ENCODE measurements at regions not wholly inside any gene's neighbourhood (a gene's known extent, or its start where the extent isn't known, plus 50 kb on each side); places are given as distances from the start of the nearest gene placed in this dataset.
"Not testable (repeated sequence)": the region's sequence is repeated elsewhere in the genome, so short reads cannot be mapped to it uniquely, and the experiment has no call there.

DNA sequence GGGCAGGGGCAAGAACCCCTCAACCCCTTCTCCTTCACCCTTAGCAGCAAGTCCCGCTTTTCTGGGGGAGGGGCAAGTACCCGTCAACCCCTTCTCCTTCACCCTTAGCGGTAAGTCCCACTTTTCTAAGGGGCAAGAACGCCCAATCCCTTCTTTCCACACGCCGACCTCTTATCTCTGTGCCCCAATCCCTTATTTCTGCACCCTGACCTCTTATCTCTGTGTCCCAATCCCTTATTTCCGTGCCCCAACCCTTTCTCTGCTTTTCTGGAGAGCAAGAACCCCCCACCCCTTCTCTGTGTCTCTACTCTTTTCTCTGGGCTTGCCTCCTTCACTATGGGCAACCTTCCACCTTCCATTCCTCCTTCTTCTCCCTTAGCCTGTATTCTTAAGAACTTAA is 225.0 kb upstream of the DUSP10 start:
- not testable (repeated sequence) for H3K9me3 ChIP-seq (ENCODE audit: insufficient read depth, low read depth, low read length); H3K23ac ChIP-seq (ENCODE audit: low read length); DNase-seq; H3K4me3 ChIP-seq (ENCODE audit: low read depth, low read length); H4K91ac ChIP-seq (ENCODE audit: low read depth, low read length); H3K79me2 ChIP-seq (ENCODE audit: control insufficient read depth, insufficient read depth, low read length, poor library complexity); H2BK12ac ChIP-seq (ENCODE audit: low read length); H3K14ac ChIP-seq (ENCODE audit: low read length); H4K8ac ChIP-seq (ENCODE audit: low read depth, low read length); H2BK120ac ChIP-seq (ENCODE audit: insufficient read depth, low read length, poor library complexity); H3K27ac ChIP-seq (ENCODE audit: low read depth, low read length); H2AK5ac ChIP-seq (ENCODE audit: low read length); H3K18ac ChIP-seq (ENCODE audit: low read length); H2AFZ ChIP-seq (ENCODE audit: insufficient read depth, low read length, poor library complexity); H3K4me1 ChIP-seq (ENCODE audit: control insufficient read depth in 1 of 2, insufficient read depth in 2 of 2, low read length in 2 of 2); H3K27me3 ChIP-seq (ENCODE audit: insufficient read depth, low read length); H3K9ac ChIP-seq (ENCODE audit: low read length); H3K4me2 ChIP-seq (ENCODE audit: low read length); H3K36me3 ChIP-seq (ENCODE audit: control insufficient read depth in 1 of 2, insufficient read depth in 2 of 2, low read length in 2 of 2); H2BK5ac ChIP-seq (ENCODE audit: low read depth, low read length, poor library complexity); H3K4ac ChIP-seq (ENCODE audit: low read depth, low read length); H4K12ac ChIP-seq (ENCODE audit: low read depth, low read length)
- peaks cover 10% of the 10 kb centered on the region for H3K79me1 ChIP-seq (ENCODE audit: low read length)
- no CpG with 5 or more reads among the region's 7 CpGs for WGBS (ENCODE audit: extremely low coverage, insufficient coverage, insufficient read length)

DNA sequence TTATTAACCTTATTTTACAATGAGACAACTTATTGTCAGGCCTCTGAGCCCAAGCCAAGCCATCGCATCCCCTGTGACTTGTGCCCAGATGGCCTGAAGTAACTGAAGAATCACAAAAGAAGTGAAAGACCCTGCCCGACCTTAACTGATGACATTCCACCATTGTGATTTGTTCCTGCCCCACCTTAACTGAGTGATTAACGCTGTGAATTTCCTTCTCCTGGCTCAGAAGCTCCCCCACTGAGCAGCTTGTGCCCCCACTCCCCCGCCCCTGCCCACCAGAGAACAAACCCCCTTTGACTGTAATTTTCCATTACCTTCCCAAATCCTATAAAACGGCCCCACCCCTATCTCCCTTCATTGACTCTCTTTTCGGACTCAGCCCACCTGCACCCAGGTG is 224.0 kb upstream of the DUSP10 start:
- H3K23ac ChIP-seq (ENCODE audit: low read length); H3K36me3 ChIP-seq (ENCODE audit: control insufficient read depth in 1 of 2, insufficient read depth in 2 of 2, low read length in 2 of 2); H2BK12ac ChIP-seq (ENCODE audit: low read length); H3K4me2 ChIP-seq (ENCODE audit: low read length); H3K18ac ChIP-seq (ENCODE audit: low read length); H3K9ac ChIP-seq (ENCODE audit: low read length); H2AFZ ChIP-seq (ENCODE audit: insufficient read depth, low read length, poor library complexity); H3K14ac ChIP-seq (ENCODE audit: low read length); H3K27ac ChIP-seq (ENCODE audit: low read depth, low read length); H4K12ac ChIP-seq (ENCODE audit: low read depth, low read length); H2BK5ac ChIP-seq (ENCODE audit: low read depth, low read length, poor library complexity); H3K4me3 ChIP-seq (ENCODE audit: low read depth, low read length); H3K79me2 ChIP-seq (ENCODE audit: control insufficient read depth, insufficient read depth, low read length, poor library complexity); H3K4ac ChIP-seq (ENCODE audit: low read depth, low read length); H2BK120ac ChIP-seq (ENCODE audit: insufficient read depth, low read length, poor library complexity); H3K4me1 ChIP-seq (ENCODE audit: control insufficient read depth in 1 of 2, insufficient read depth in 2 of 2, low read length in 2 of 2); H2AK5ac ChIP-seq (ENCODE audit: low read length); DNase-seq; H3K9me3 ChIP-seq (ENCODE audit: insufficient read depth, low read depth, low read length); H4K91ac ChIP-seq (ENCODE audit: low read depth, low read length); H4K8ac ChIP-seq (ENCODE audit: low read depth, low read length); H3K27me3 ChIP-seq (ENCODE audit: insufficient read depth, low read length): not testable (repeated sequence)
- peaks cover 16% of the 10 kb centered on the region for H3K79me1 ChIP-seq (ENCODE audit: low read length)
- no CpG with 5 or more reads among the region's 6 CpGs for WGBS (ENCODE audit: extremely low coverage, insufficient coverage, insufficient read length)

DNA sequence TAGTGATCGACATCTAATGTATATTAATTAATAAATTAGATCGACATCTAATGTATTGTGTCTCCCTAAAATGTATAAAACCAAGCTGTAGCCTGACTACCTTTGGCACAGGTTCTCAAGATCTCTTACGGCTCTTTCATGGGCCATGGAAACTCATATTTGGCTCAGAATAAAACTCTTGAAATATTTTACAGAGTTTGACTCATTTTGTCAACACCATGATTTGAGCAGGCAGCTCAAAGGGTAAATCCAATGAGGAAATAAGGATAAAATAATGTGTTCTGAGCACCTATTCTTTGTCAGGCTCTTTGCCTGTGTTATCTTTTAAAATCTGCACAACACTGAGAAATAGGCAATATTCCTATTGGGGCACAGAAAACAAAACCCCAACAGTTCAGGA is 223.4 kb upstream of the DUSP10 start:
- DNase-seq, result no peak
- H2BK120ac ChIP-seq (ENCODE audit: insufficient read depth, low read length, poor library complexity), result no peak overlapping the region
- no peaks in the 10 kb centered on the region for H3K27me3 ChIP-seq (ENCODE audit: insufficient read depth, low read length)
- no peaks in the 10 kb centered on the region for H3K79me2 ChIP-seq (ENCODE audit: control insufficient read depth, insufficient read depth, low read length, poor library complexity)
- no peak overlapping the region for H3K4ac ChIP-seq (ENCODE audit: low read depth, low read length)
- no peak overlapping the region for H3K9ac ChIP-seq (ENCODE audit: low read length)
- no peak overlapping the region for H3K27ac ChIP-seq (ENCODE audit: low read depth, low read length)
- H3K18ac ChIP-seq (ENCODE audit: low read length), result no peak overlapping the region
- H2AFZ ChIP-seq (ENCODE audit: insufficient read depth, low read length, poor library complexity), result no peak overlapping the region
- H3K4me3 ChIP-seq (ENCODE audit: low read depth, low read length), result no peak overlapping the region
- H2AK5ac ChIP-seq (ENCODE audit: low read length), result no peak overlapping the region
- H3K14ac ChIP-seq (ENCODE audit: low read length), result no peak overlapping the region
- H3K9me3 ChIP-seq (ENCODE audit: insufficient read depth, low read depth, low read length), result no peaks in the 10 kb centered on the region
- no peak overlapping the region for H4K12ac ChIP-seq (ENCODE audit: low read depth, low read length)
- H3K4me2 ChIP-seq (ENCODE audit: low read length), result no peak overlapping the region
- peaks cover 4 to 6% of the 10 kb centered on the region in 2 experiments for H3K4me1 ChIP-seq (ENCODE audit: control insufficient read depth in 1 of 2, insufficient read depth in 2 of 2, low read length in 2 of 2)
- H2BK5ac ChIP-seq (ENCODE audit: low read depth, low read length, poor library complexity), result no peak overlapping the region
- no peak overlapping the region for H3K23ac ChIP-seq (ENCODE audit: low read length)
- no peak overlapping the region for H4K91ac ChIP-seq (ENCODE audit: low read depth, low read length)
- H4K8ac ChIP-seq (ENCODE audit: low read depth, low read length), result no peak overlapping the region
- H2BK12ac ChIP-seq (ENCODE audit: low read length), result no peak overlapping the region
- no peaks in the 10 kb centered on the region for H3K36me3 ChIP-seq (ENCODE audit: control insufficient read depth in 1 of 2, insufficient read depth in 2 of 2, low read length in 2 of 2)
- peaks cover 18% of the 10 kb centered on the region for H3K79me1 ChIP-seq (ENCODE audit: low read length)
- WGBS (ENCODE audit: extremely low coverage, insufficient coverage, insufficient read length), result no CpG with 5 or more reads among the region's 3 CpGs

DNA sequence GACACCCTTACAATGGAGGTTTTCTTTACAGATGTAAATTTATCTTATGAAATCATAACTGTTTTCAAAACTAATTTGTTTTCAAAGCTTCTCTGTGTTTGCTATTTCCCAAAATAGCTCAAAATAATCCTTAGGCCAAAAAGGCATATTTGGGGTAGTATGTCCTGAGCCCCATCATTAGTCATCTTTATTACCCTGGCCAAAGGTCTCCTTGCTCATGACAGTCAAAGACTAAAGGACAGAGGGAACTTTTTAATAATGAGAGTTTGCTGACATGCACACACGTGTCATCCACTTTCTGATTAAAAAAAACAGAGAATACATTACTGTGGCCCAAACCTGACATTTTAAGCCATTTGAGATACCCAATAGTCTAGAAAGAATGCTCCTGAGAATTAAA is 221.9 kb upstream of the DUSP10 start:
- no CpG with 5 or more reads among the region's 1 CpG for WGBS (ENCODE audit: extremely low coverage, insufficient coverage, insufficient read length)
- DNase-seq, result no peak
- H3K14ac ChIP-seq (ENCODE audit: low read length), result no peak overlapping the region

More for the DNA sequence above, 221.9 kb upstream of the DUSP10 start:
- Histone ChIP-seq H3K4me1 (ENCODE audit: control insufficient read depth in 1 of 2, insufficient read depth in 2 of 2, low read length in 2 of 2) (peaks cover 6 to 7% of the 10 kb centered on the region in 2 experiments), H2AFZ (ENCODE audit: insufficient read depth, low read length, poor library complexity) (no peak overlapping the region), H3K79me1 (ENCODE audit: low read length) (peaks cover 23% of the 10 kb centered on the region), H3K27me3 (ENCODE audit: insufficient read depth, low read length) (no peaks in the 10 kb centered on the region), H2BK5ac (ENCODE audit: low read depth, low read length, poor library complexity) (no peak overlapping the region), H4K8ac (ENCODE audit: low read depth, low read length) (no peak overlapping the region), H3K4me2 (ENCODE audit: low read length) (no peak overlapping the region), H3K4me3 (ENCODE audit: low read depth, low read length) (no peak overlapping the region), H2BK12ac (ENCODE audit: low read length) (no peak overlapping the region), H3K9ac (ENCODE audit: low read length) (no peak overlapping the region), H3K23ac (ENCODE audit: low read length) (no peak overlapping the region), H3K4ac (ENCODE audit: low read depth, low read length) (no peak overlapping the region), H3K9me3 (ENCODE audit: insufficient read depth, low read depth, low read length) (no peaks in the 10 kb centered on the region), H3K27ac (ENCODE audit: low read depth, low read length) (no peak overlapping the region), H4K91ac (ENCODE audit: low read depth, low read length) (no peak overlapping the region), H3K79me2 (ENCODE audit: control insufficient read depth, insufficient read depth, low read length, poor library complexity) (peaks cover under 1% of the 10 kb centered on the region), H3K18ac (ENCODE audit: low read length) (no peak overlapping the region), H3K36me3 (ENCODE audit: control insufficient read depth in 1 of 2, insufficient read depth in 2 of 2, low read length in 2 of 2) (no peaks in the 10 kb centered on the region), H4K12ac (ENCODE audit: low read depth, low read length) (no peak overlapping the region), H2BK120ac (ENCODE audit: insufficient read depth, low read length, poor library complexity) (peak overlapping the region; percentile 43), H2AK5ac (ENCODE audit: low read length) (no peak overlapping the region)
